Pancreas (tissue), 10 donors: ENCODE measurements at regions not wholly inside any gene's neighbourhood (a gene's known extent, or its start where the extent isn't known, plus 50 kb on each side); places are given as distances from the start of the nearest gene placed in this dataset.

Experiments
- ATAC-seq, 4 donors: fragments of 200-7000 bp; cut with Tn5 transposase; one replicate each; pipeline versions ENCODE4 v1.8.0 to v1.9.1; 2020; ENCODE audit warnings: mild to moderate bottlenecking in 4 of 4, moderate library complexity in 4 of 4
- DNase-seq, 6 donors: peaks; one replicate each; pipeline ENCODE4 v3.0.0-alpha.2; 2020
- FAIRE-seq: peaks from 2 replicates; lab custom pipeline; 2012; peaks lifted over from hg19 to GRCh38; lab: Jason Lieb, UNC
- H3K27ac ChIP-seq, 4 donors: fragments of 200-600 bp; sonication (generic); 1 replicate in 3 of 4; 2 replicates in 1 of 4; pipeline versions ENCODE4 v1.5.0 to v1.8.0; 2020
- H3K27me3 ChIP-seq, 4 donors: fragments of 200-600 bp; one replicate each; pipeline ENCODE4 v1.8.0; 2021
- H3K36me3 ChIP-seq, 3 donors: fragments of 200-600 bp; sonication (generic) in 1 of 3; one replicate each; pipeline versions ENCODE4 v1.5.0 to v1.8.0; 2020 to 2021
- H3K4me1 ChIP-seq, 3 donors: fragments of 200-600 bp; one replicate each; pipeline ENCODE4 v1.8.0; 2021
- H3K4me3 ChIP-seq, 4 donors: fragments of 200-600 bp; sonication (generic) in 2 of 4; one replicate each; pipeline versions ENCODE4 v1.5.0 to v1.8.0; 2020 to 2021
- H3K9me3 ChIP-seq, 4 donors: fragments of 200-600 bp; one replicate each; pipeline ENCODE4 v1.8.0; 2021
- WGBS, 2 donors: extraction: QIAGEN DNeasy Blood & Tissue Kit; methylation state at CpG; one replicate each; pipeline ENCODE4 v1.1.7; 2013; 5-methylcytosine and 5-hydroxymethylcytosine counted together
- intact Hi-C, 3 donors: fragments of 100-400 bp; cut with DNase I; formaldehyde crosslinking; loops; one replicate each; pipeline versions ENCODE4 v1.11.1 to v1.14.2; 2022
- TF ChIP-seq, protein P1 (sequence below), 4 donors: fragments of 200-600 bp; sonication (generic) in 3 of 4; IDR thresholded peaks; one replicate each; pipeline versions ENCODE4 v1.5.0 to v1.8.0; 2021; ENCODE audit warnings: antibody characterized with exemption in 4 of 4
- donor health status: healthy with polysubstance abuse.
- donor health status: DM: no; HTN: no; CAD: no; lungs with moderate emphysema.
- donor health status: DM: no; HTN: no; CAD: no.
- donor health status: control.
- donor health status: control.
- donor health status: Bipolar disorder and iron deficiency.
- donor health status: DM: yes; HTN: yes; CAD: no.
- donor health status: DM: no; HTN: no; CAD: no.
- donor health status: DM: no; HTN: no; CAD: no.
- donor health status: DM: yes; HTN: yes; CAD: no.

DNA sequence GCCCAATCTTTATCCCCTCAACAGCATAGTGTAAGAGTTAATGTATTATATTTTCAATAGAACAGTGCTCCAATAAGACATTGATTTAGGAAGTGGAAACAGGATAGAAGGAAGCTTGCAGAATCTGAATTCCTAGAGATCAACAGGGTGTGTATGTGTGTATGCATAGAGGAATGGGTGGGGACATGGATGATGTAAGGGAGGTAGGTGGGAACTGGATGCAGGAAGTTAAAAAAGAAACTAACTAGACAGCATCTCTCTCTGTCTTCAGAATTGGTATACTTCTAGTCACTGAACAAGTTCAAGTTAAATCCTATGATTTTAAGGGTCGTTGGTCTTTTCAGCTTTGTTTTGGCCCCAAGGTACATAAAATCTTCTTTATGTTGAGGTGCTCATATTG lies 196.6 kb downstream of the PMAIP1 start:
- intact Hi-C loops: no loop called here
- DNase-seq (no peak), FAIRE-seq (no peak), ATAC-seq (no peak)
- TF ChIP-seq, protein P1, sequence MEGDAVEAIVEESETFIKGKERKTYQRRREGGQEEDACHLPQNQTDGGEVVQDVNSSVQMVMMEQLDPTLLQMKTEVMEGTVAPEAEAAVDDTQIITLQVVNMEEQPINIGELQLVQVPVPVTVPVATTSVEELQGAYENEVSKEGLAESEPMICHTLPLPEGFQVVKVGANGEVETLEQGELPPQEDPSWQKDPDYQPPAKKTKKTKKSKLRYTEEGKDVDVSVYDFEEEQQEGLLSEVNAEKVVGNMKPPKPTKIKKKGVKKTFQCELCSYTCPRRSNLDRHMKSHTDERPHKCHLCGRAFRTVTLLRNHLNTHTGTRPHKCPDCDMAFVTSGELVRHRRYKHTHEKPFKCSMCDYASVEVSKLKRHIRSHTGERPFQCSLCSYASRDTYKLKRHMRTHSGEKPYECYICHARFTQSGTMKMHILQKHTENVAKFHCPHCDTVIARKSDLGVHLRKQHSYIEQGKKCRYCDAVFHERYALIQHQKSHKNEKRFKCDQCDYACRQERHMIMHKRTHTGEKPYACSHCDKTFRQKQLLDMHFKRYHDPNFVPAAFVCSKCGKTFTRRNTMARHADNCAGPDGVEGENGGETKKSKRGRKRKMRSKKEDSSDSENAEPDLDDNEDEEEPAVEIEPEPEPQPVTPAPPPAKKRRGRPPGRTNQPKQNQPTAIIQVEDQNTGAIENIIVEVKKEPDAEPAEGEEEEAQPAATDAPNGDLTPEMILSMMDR (IDR thresholded peaks at IDR 0.05): no peak
- H3K4me3 ChIP-seq: no peak overlapping the region
- H3K36me3 ChIP-seq: no peaks in the 10 kb centered on the region
- H3K27me3 ChIP-seq: no peaks in the 10 kb centered on the region
- no peaks in the 10 kb centered on the region for H3K9me3 ChIP-seq
- H3K27ac ChIP-seq: no peak overlapping the region
- WGBS, 2 donors: 34 to 42% methylated on average over 1 of the region's 1 CpG
- H3K4me1 ChIP-seq: no peaks in the 10 kb centered on the region

DNA sequence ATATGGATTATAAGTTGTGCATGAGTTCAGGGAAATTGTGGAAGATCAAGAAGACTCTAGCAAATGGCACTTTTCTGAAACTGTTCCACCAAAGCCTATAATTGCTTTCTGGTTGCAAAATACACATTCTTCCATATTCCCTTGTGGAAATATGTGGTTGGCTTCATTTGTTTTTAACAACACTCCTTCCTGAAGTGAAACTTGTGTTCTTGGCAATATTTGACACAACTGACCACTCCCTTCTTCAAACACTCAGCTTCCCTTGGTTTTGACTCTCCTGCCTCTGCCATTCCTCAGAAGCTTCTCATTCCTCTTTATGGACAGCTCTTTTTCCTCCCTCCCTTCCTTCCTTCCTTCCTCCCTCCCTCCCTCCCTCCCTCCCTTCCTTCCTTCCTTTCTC lies 192.3 kb downstream of the PMAIP1 start:
- Histone ChIP-seq H3K27ac (no peak overlapping the region), H3K27me3 (no peaks in the 10 kb centered on the region), H3K4me1 (no peaks in the 10 kb centered on the region), H3K36me3 (no peaks in the 10 kb centered on the region), H3K9me3 (no peaks in the 10 kb centered on the region), H3K4me3 (no peak overlapping the region)
- intact Hi-C loops: no loop called here
- TF ChIP-seq, protein P1 (IDR thresholded peaks at IDR 0.05): no peak
- DNase-seq (no peak), ATAC-seq (no peak), FAIRE-seq (no peak)

DNA sequence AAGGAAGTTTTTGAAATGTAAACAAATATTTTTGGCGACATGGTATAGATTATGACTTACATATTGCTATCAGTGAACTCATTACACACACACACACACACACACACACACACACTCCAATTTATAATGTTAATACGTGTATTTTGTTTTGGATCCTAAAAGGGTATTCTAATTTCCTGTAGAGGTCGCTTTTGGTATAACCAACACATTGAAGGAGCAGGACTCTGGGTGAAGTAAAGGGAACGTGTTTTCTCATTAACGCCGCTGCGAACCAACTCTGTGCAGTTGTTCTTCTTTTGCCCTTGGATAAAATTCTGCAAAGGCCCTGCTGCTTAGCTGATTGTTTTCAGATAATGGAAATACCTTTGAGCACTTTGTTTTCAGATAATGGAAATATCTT lies 190.4 kb downstream of the PMAIP1 start:
- DNase-seq (no peak), ATAC-seq (no peak), FAIRE-seq (no peak)
- H3K4me3 ChIP-seq: no peak overlapping the region
- WGBS, 2 donors: 41 to 49% methylated on average over 7 of the region's 7 CpGs
- H3K4me1 ChIP-seq: no peaks in the 10 kb centered on the region
- no peak overlapping the region for H3K27ac ChIP-seq
- no peaks in the 10 kb centered on the region for H3K9me3 ChIP-seq
- intact Hi-C loops: no loop called here
- no peaks in the 10 kb centered on the region for H3K27me3 ChIP-seq
- no peaks in the 10 kb centered on the region for H3K36me3 ChIP-seq
- TF ChIP-seq, protein P1 (IDR thresholded peaks at IDR 0.05): no peak

DNA sequence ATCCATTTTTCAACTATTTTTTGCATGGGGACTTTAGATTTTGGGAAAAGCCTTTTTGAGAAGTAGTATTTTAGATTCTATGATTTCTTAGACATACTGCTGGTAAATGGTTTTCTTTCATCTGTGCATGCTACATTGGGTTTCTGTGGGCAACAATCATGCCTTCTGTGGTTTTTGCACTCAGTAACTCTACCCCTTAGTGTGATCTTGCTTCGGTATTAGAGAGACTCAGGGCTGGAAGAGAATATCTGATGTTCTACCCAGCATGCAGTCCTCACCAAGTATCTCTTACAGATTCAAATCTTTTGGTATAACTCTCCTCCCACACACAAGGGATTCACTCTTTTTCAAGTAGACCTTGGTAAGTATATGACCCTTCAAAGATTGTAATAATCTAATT lies 183.0 kb downstream of the PMAIP1 start:
- DNase-seq (no peak), FAIRE-seq (no peak), ATAC-seq (no peak)
- Histone ChIP-seq H3K4me1 (no peaks in the 10 kb centered on the region), H3K36me3 (no peaks in the 10 kb centered on the region), H3K27me3 (no peaks in the 10 kb centered on the region), H3K9me3 (no peaks in the 10 kb centered on the region), H3K4me3 (no peak overlapping the region), H3K27ac (no peak overlapping the region)
- WGBS, 2 donors: 36 to 61% methylated on average over 1 of the region's 1 CpG
- intact Hi-C loops: no loop called here
- TF ChIP-seq, protein P1 (IDR thresholded peaks at IDR 0.05): no peak

DNA sequence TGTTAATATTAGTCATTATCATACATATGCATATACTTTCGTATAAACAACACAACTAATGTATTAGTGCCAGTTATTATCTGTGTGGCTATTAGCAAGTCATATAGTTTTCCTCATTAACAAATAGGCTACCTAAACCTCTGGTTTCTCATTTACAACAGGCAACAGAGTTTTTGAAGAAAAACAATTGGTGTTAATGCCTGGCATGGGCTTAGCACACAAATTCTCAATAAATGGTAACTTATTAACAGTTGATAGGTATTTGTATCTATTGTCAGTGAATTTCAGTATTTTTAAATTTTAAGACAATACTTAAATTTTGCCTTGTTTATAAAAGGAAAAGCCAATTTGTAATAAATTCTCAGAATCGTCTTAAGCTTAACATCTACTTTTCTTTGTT lies 182.5 kb downstream of the PMAIP1 start:
- TF ChIP-seq, protein P1 (IDR thresholded peaks at IDR 0.05): no peak
- FAIRE-seq (no peak), DNase-seq (no peak), ATAC-seq (no peak)
- Histone ChIP-seq H3K27ac (no peak overlapping the region), H3K27me3 (no peaks in the 10 kb centered on the region), H3K4me3 (no peak overlapping the region), H3K4me1 (no peaks in the 10 kb centered on the region), H3K9me3 (no peaks in the 10 kb centered on the region), H3K36me3 (no peaks in the 10 kb centered on the region)
- 36 to 58% methylated on average over 2 of the region's 2 CpGs for WGBS, 2 donors
- intact Hi-C loops: no loop called here
